ENCODE measurements at regions not wholly inside any gene's neighbourhood (a gene's known extent, or its start where the extent isn't known, plus 50 kb on each side); places are given as distances from the start of the nearest gene placed in this dataset.

- no peak for DNase-seq
These were observed 948.3 kb downstream of the SLITRK1 start for GRCh38 chr13:82934000-82934399.

- no peak for DNase-seq
These were observed 957.2 kb downstream of the SLITRK1 start for GRCh38 chr13:82925114-82925513.

- DNase-seq: no peak
These were observed 964.3 kb downstream of the SLITRK1 start for GRCh38 chr13:82917984-82918383.

DNA sequence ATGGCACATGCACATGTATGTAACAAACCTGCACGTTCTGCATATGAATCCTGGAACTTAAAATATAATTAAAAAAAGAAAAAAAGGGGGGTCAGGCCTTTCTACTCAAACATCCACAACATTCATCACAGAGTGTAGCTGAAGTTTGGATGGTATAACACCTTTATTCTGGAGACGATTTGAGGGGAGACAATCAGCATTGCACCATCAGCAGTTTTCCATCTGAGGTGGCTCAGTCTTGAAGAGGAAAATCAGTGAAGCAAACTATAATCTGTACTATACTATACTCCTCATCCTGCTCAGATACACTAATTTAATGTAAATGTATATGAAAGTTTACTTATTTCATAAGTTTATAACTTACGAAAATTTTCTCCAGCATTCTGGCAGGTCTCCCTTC is 969.7 kb downstream of the SLITRK1 start:
- DNase-seq: no peak

GRCh38 chr13:82905071-82905470 is 977.2 kb downstream of the SLITRK1 start:
- no peak for DNase-seq

DNA sequence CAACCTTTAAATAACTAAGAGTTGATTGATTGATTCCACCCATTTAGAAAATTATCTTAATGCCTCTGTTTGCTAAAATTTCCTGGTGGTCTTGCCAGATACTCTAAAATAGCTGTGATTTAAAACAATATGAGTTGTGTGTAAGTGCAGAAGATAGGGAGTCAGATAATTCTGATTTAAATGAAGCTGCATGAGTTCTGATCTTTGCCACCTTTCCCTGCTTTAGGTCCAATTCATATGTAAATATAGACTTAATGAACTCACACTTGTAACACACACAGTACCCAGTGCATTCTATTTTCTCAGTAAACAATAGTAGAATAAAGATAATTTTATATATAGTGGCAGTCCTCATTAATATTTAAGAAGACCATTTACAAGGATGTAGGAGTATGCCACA is 981.8 kb downstream of the SLITRK1 start:
- DNase-seq: no peak

DNA sequence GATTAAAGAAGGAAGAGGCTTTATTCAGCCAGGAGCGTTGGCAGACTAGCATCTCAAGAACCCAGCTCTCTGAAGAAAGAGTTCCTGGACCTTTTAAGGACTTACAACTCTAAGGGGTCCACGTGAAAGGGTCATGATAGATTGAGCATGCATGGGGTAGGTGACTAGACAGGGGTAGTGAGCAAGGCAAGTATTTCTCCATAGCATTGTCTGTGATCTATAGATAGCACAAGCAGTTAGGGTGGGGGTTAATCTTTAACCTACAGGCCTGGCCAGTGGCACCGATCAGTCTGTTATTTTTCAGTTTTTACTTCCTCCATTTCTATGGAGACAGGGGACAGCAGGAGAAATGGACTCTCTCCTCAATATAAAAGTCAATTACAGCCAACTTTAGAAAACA is 983.7 kb downstream of the SLITRK1 start:
- DNase-seq: no peak

DNA sequence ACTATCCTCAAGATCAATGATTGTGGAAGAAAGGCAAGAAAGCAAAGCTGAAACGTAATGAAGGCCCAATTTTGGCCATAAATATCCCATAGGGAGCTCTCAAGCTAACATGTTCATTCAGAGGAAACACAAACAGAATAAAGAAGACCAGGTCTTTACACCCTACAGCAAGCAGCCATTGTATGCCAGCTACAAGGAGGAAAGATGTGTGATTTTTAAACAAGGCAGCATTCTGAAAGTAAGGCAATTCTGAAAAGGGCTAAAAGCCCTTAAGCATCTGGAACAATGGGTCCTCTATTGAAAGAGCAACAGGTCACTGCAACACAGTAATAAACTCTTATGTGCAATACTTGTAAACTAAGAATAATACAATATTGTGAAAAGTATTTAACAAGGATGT is 1002.4 kb downstream of the SLITRK1 start:
- DNase-seq: no peak

DNA sequence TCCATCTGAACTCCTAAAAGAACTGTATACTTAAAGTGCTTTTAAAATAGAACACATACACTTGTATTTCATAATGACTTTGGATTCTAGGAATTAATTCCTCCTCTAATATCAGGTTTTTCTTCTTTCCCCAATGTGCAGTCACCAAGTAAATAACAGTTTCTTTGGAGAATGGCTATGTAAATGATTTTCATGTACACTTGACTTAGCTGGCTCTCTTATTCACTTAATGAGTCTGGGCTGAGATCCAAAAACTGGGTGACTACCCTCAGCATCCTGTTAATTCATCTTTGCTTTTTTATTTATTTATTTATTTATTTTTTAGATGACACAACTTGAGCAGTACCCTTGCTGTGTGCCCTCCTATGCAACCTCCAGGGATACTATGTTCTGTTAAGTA is 1003.7 kb downstream of the SLITRK1 start:
- peak; percentile 66 for DNase-seq

DNA sequence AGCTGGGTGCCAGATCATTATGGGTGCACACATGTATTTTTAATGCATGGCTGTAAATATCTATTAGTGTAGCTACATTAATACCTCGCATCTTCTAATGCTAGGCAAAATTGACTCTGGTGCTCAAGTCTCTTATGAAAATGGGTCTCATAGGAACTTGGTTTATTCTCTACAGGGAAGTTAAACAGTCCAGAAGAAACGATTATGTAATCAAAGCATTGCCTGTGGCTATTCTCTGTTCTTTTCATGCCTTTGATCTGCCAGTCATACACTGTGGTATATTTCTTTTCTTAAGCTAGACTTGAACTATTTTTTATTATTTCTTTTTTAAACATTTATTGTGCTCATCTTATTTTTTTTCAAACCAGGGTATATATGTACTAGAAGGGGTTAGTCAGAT is 1015.0 kb downstream of the SLITRK1 start:
- DNase-seq: no peak

- DNase-seq: no peak
These were observed 1031.6 kb downstream of the SLITRK1 start for GRCh38 chr13:82850644-82851043.

GRCh38 chr13:82848766-82849165 is 1033.5 kb downstream of the SLITRK1 start:
- no peak for DNase-seq

- no peak for DNase-seq
These were observed 1034.7 kb downstream of the SLITRK1 start for GRCh38 chr13:82847595-82847994.

DNA sequence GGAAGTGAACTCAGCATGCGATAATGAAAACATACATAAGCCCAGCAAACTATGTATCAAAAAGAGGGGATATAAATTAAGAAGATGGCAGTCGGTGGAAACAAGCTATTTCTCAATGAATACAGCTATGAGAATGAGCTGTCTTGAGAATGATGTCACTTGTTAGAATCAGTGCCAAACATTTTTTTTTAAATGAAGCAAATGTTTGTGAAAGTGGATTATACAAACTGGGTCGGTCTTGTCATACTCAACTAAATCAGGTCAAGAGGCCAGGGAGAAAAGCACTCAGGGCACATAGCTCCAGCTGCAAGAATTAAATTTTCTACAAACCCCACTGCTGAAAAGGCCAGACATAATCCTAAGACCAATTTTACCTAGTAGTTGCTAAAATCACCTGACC is 1048.4 kb downstream of the SLITRK1 start:
- no peak for DNase-seq

- no peak for DNase-seq
These were observed 1053.2 kb downstream of the SLITRK1 start for GRCh38 chr13:82829040-82829439.

- no peak for DNase-seq
These were observed 1054.5 kb downstream of the SLITRK1 start for GRCh38 chr13:82827724-82828123.

DNA sequence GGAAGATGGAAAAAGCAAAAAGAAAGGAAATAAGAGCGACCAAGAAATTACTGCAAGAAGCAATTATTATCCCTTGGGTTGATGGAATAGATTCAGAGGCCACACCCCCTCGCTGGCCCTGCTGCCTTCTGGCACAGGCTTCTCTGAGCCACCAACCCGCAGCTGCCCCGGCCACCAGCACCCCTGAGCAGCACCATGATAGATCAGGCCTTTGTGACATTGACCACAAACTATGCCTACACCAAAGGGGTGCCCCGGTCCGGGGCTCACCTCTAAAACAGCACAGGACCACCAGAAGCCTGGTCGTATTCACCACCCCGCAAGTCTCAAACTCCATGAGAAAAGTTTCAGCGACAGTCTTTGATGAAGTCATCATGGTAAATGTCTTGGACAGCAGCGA is 1059.3 kb downstream of the SLITRK1 start:
- DNase-seq: no peak

- no peak for DNase-seq
These were observed 1065.1 kb downstream of the SLITRK1 start for GRCh38 chr13:82817133-82817532.

DNA sequence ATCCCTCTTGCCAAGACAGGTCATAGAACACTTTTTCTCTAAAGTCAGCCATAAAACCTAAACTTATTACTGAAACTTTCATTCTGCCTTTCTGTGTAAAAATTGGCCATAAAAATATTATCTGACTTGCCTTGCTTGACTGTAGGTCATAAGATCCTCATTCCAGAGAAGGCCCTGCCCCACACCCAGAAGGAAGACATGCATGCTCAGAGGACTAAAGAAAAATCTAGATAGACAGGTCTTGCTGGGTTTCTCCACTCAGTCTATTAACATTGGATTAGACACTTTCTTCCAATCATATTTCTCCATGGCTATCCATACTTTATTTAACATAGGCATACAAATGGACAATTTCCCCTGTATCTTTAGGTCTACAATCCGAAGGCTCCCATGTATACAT is 1066.5 kb downstream of the SLITRK1 start:
- DNase-seq: no peak

GRCh38 chr13:82803341-82803740 is 1078.9 kb downstream of the SLITRK1 start:
- DNase-seq: no peak

DNA sequence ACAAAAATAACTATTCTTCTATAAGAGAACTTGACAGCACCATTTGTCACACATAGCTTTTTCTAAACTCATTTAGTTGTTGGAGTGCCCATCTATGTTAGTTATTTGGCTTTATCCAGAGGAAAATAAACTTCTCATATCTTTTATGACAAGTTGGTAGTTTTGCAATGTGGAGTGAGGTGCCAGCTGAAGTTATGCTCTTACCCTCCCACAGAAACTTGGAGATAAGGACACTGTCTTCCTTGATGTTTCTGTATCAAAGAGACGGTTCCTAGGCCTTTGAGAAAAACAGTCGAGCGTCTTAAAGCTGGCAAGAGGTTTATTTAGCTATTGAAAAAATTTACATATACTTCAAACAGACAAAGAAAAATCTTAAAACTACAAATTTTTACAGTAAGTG is 1079.7 kb downstream of the SLITRK1 start:
- no peak for DNase-seq

- DNase-seq: no peak
These were observed 1081.9 kb downstream of the SLITRK1 start for GRCh38 chr13:82800391-82800790.

- no peak for DNase-seq
These were observed 1084.4 kb downstream of the SLITRK1 start for GRCh38 chr13:82797876-82798275.

- DNase-seq: no peak
These were observed 1091.2 kb downstream of the SLITRK1 start for GRCh38 chr13:82791035-82791434.

DNA sequence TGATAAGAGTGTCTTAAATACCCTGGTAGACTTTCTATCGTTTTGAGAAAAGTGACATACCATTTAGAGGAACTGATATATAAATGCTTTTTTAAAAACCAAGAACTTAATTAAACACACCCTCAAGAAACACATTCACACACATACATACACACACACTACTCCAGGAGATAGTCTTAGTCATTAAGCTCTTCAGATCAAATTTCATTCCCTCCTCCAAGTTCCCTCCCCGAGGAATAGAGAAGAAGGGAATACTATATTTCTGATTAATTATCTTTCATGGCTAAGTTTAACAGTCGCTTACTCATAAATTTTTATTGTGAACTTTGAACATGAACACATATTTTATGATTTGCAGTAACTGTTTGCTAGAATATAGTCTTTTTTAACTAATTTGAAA is 1109.5 kb downstream of the SLITRK1 start:
- DNase-seq: no peak

DNA sequence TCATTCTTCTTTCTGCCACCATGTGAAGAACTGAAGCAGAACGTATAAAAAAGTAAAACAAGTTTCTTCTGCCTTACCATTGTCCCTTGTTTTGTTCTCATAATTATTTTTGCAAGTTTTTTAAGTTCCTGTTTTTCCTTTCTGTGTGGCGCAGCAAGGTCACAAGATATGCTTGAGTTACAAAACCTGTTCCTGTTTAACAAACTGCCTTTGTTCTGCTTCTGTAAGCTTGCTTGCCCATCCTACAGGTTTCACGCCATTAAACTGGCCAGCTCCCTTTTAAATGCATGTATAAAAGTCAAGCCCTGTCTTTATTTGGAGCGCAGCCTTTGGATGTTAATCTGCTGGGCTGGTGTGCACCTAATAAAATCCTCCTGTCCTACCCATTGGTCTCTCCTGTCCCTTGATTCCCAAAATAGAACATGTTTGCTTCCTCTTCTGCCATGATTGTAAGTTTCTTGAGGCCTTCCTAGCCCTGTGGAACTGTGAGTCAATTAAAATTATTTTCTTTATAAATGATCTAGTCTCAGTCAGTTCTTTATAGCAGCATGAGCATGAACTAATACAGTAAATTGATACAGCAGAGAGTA is 1115.4 kb downstream of the SLITRK1 start:
- no peak for DNase-seq
